ENCODE measurements at regions not wholly inside any gene's neighbourhood (a gene's known extent, or its start where the extent isn't known, plus 50 kb on each side); places are given as distances from the start of the nearest gene placed in this dataset.

DNA sequence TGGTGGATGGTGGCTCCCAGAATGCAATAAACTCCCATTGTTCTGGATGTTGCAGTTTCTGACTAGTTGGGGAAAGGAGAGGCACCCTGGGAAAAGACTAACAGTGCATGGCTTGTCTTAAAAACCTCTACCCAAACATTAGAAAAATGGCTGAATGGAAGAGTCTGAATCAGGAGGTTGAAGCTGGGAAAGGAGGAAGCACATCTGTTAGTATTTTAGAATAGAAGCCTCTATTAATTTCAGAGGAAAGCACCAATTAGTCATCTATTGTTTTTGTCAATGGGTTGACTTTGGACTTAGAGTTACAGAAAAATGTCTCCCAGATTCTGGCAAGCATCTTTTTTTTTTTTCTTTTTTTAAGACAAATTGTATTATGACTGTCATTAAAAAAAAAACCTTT lies 56.1 kb upstream of the ELMO1 start:
- H3K4me3 ChIP-seq (ENCODE audit: insufficient read depth, low read depth, low read length) = no peak overlapping the region
- no peaks in the 10 kb centered on the region for H3K36me3 ChIP-seq (replicated peaks; ENCODE audit: control insufficient read depth, insufficient read depth, low read length)
- no peaks in the 10 kb centered on the region for H3K27me3 ChIP-seq (ENCODE audit: control insufficient read depth, insufficient read depth, low read length)
- no peak for DNase-seq

DNA sequence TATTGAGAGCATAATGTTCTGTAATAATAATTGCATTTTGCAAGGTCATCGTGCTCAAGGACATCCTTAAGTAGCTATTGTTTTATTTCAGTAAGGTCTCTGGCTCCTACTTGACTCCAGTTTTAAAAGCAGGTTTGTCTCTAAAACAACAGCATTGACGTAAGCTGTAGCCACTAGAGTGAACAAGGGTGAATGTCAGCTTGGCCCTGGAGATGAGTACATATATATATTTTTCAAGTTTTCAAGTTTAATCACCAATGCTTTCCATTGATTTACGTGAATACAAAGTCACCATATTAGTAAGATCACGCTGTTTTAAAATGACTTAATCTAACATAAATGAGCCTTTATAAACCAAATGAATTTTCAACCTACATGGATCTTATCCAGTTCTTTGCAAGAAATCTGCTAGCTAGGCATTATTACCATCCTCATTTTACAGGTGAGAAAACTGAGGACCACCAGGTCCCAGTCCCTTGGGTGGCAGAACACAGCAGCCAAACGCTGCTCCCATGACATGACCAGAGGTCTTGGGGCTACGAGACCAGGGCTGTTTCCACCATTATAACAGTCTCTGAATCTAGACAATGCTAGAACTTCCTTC lies 57.2 kb upstream of the ELMO1 start:
- no peak overlapping the region for H3K4me3 ChIP-seq (ENCODE audit: insufficient read depth, low read depth, low read length)
- H3K36me3 ChIP-seq (replicated peaks; ENCODE audit: control insufficient read depth, insufficient read depth, low read length) = no peaks in the 10 kb centered on the region
- DNase-seq = no peak
- no peaks in the 10 kb centered on the region for H3K27me3 ChIP-seq (ENCODE audit: control insufficient read depth, insufficient read depth, low read length)

- no peak for DNase-seq
- Histone ChIP-seq H3K27me3 (ENCODE audit: control insufficient read depth, insufficient read depth, low read length) (no peaks in the 10 kb centered on the region), H3K36me3 (replicated peaks; ENCODE audit: control insufficient read depth, insufficient read depth, low read length) (no peaks in the 10 kb centered on the region; the same call in 1 of the 2 replicates), H3K4me3 (ENCODE audit: insufficient read depth, low read depth, low read length) (no peak overlapping the region)
Measured at GRCh38 chr7:37508118-37508517, 59.5 kb upstream of the ELMO1 start.

DNA sequence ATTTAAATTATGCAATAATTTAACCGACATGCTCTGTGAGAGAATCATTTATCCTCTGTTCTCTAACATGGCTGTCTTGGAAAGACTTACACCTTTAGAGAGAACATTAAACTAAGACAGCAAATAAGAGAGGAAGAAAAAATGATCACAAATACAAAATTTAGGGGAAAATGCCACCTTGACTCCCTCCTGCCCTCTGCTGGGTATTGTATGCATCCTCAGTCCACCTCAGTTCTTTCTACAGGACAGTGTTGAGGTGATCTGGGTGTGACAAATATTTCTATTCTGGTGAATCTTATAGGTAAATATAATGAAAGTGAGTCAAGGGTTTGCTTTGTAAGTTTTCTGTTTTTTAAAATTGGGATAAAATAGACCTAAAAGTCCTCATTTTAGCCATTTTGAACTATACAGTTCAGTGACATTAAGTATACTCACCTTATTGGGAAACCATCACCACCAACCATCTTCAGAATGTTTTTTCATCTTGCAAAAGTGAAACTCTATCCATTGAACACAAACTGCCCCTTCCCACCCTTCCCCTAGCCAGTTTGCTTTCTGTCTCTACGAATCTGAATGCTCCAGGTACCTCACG lies 61.5 kb upstream of the ELMO1 start:
- no peak overlapping the region for H3K4me3 ChIP-seq (ENCODE audit: insufficient read depth, low read depth, low read length)
- no peaks in the 10 kb centered on the region; the same call in none of the 2 replicates for H3K36me3 ChIP-seq (replicated peaks; ENCODE audit: control insufficient read depth, insufficient read depth, low read length)
- DNase-seq = peak; percentile 19
- no peaks in the 10 kb centered on the region for H3K27me3 ChIP-seq (ENCODE audit: control insufficient read depth, insufficient read depth, low read length)

GRCh38 chr7:37511915-37512314 lies 63.3 kb upstream of the ELMO1 start:
- no peaks in the 10 kb centered on the region; the same call in none of the 2 replicates for H3K36me3 ChIP-seq (replicated peaks; ENCODE audit: control insufficient read depth, insufficient read depth, low read length)
- DNase-seq = no peak
- no peaks in the 10 kb centered on the region for H3K27me3 ChIP-seq (ENCODE audit: control insufficient read depth, insufficient read depth, low read length)
- no peak overlapping the region for H3K4me3 ChIP-seq (ENCODE audit: insufficient read depth, low read depth, low read length)

- no peak overlapping the region for H3K4me3 ChIP-seq (ENCODE audit: insufficient read depth, low read depth, low read length)
- H3K36me3 ChIP-seq (replicated peaks; ENCODE audit: control insufficient read depth, insufficient read depth, low read length) = no peaks in the 10 kb centered on the region; the same call in none of the 2 replicates
- DNase-seq = no peak
Measured at GRCh38 chr7:37514497-37514896, 65.8 kb upstream of the ELMO1 start.

DNA sequence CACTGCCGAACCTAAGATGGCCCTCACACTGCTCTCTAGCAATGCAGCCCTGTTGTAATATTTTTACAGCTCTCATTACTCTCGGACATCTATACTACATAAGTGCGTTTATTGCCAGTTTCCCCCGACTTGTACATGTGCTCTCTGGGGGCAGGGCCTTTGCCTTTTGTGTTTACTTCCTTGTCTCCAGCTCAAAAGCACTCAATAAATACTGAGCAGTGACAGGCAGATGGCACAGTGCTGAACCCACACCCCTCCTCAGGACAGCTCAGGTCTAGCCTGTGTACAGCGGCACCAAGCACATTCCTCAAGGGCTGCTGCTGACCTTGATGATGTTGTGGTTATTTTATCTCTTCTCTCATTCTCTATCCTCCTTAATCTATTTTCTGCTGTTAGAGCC lies 68.0 kb upstream of the ELMO1 start:
- no peak for DNase-seq
- no peak overlapping the region for H3K4me3 ChIP-seq (ENCODE audit: insufficient read depth, low read depth, low read length)
- peaks cover 1% of the 10 kb centered on the region for H3K36me3 ChIP-seq (replicated peaks; ENCODE audit: control insufficient read depth, insufficient read depth, low read length)
- H3K27me3 ChIP-seq (ENCODE audit: control insufficient read depth, insufficient read depth, low read length) = no peaks in the 10 kb centered on the region

More at GRCh38 chr7:37514497-37514896, 65.8 kb upstream of the ELMO1 start:
- H3K27me3 ChIP-seq (ENCODE audit: control insufficient read depth, insufficient read depth, low read length) = no peaks in the 10 kb centered on the region

- Histone ChIP-seq H3K4me3 (ENCODE audit: insufficient read depth, low read depth, low read length) (no peak overlapping the region), H3K27me3 (ENCODE audit: control insufficient read depth, insufficient read depth, low read length) (no peaks in the 10 kb centered on the region), H3K36me3 (replicated peaks; ENCODE audit: control insufficient read depth, insufficient read depth, low read length) (peaks cover 1% of the 10 kb centered on the region)
- DNase-seq = no peak
Measured at GRCh38 chr7:37518266-37518665, 69.6 kb upstream of the ELMO1 start.

DNA sequence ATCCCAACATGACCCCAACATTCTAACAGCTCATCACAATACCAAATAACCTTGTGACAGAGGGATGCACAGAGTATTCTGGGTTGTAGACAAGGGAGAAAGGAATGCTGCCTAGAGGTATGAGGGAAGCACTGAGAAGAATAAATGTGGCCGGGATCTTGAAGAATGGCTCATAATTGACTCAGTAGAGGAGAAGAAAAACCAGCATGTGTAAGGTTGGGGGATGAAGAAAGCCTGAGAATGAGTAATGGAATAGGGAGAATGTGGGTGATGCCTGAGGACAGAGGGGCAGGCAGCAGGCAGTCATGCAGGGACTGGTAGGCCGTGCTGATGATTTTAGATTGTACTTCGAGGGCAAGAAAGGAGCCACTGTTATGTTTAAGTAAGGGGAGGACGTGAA lies 75.4 kb upstream of the ELMO1 start:
- Histone ChIP-seq H3K4me3 (ENCODE audit: insufficient read depth, low read depth, low read length) (no peak overlapping the region), H3K27me3 (ENCODE audit: control insufficient read depth, insufficient read depth, low read length) (no peaks in the 10 kb centered on the region), H3K36me3 (replicated peaks; ENCODE audit: control insufficient read depth, insufficient read depth, low read length) (peaks cover 1% of the 10 kb centered on the region)
- no peak for DNase-seq

- no peak overlapping the region for H3K4me3 ChIP-seq (ENCODE audit: insufficient read depth, low read depth, low read length)
- no peak for DNase-seq
- H3K36me3 ChIP-seq (replicated peaks; ENCODE audit: control insufficient read depth, insufficient read depth, low read length) = no peaks in the 10 kb centered on the region; the same call in none of the 2 replicates
- H3K27me3 ChIP-seq (ENCODE audit: control insufficient read depth, insufficient read depth, low read length) = no peaks in the 10 kb centered on the region
Measured at GRCh38 chr7:37524797-37525196, 76.1 kb upstream of the ELMO1 start.

DNA sequence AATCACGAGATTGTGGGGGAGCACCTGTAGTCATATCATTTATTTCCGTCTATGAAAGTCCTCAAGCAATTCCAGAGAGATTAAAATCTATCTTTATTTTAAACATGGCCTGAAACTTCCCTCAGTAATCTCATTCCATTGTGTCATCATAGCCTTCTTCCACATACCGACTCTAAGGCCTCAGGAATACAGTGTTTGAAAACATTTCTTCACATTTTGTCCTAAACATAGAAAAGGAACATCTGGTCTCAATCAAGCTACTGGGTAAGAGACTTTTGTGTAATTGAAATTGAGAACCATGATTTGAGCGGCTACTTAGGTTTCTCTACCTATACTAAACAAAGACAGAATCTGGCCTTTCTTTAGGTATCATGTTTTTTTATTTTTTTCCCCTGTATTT lies 78.0 kb upstream of the ELMO1 start:
- Histone ChIP-seq H3K36me3 (replicated peaks; ENCODE audit: control insufficient read depth, insufficient read depth, low read length) (peaks cover 1% of the 10 kb centered on the region), H3K27me3 (ENCODE audit: control insufficient read depth, insufficient read depth, low read length) (no peaks in the 10 kb centered on the region), H3K4me3 (ENCODE audit: insufficient read depth, low read depth, low read length) (no peak overlapping the region)
- DNase-seq = no peak

DNA sequence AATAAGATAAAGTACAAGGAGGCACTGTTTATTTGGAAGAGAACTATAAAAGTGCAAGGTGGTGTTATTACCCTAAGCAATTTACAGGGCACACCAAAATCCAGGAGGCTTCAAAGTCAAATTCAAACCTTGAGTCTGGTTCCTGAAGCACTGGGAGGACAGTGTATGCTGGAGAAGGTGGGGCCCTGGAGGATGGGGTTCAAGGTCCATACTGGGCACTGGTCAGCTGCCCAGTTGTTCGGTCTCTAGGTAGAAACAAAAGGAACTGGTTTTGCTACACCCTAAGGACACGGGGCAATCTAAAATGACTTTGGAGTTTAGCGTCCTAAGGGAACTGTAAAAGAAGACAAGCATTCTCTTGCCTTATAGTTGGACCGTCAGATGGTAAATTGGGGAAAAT lies 78.4 kb upstream of the ELMO1 start:
- DNase-seq = no peak
- Histone ChIP-seq H3K27me3 (ENCODE audit: control insufficient read depth, insufficient read depth, low read length) (no peaks in the 10 kb centered on the region), H3K36me3 (replicated peaks; ENCODE audit: control insufficient read depth, insufficient read depth, low read length) (peaks cover 1% of the 10 kb centered on the region), H3K4me3 (ENCODE audit: insufficient read depth, low read depth, low read length) (no peak overlapping the region)

GRCh38 chr7:37531225-37531624 lies 82.6 kb upstream of the ELMO1 start:
- Histone ChIP-seq H3K27me3 (ENCODE audit: control insufficient read depth, insufficient read depth, low read length) (no peaks in the 10 kb centered on the region), H3K36me3 (replicated peaks; ENCODE audit: control insufficient read depth, insufficient read depth, low read length) (peaks cover 1% of the 10 kb centered on the region; the same call in 1 of the 2 replicates), H3K4me3 (ENCODE audit: insufficient read depth, low read depth, low read length) (no peak overlapping the region)
- DNase-seq = no peak

- Histone ChIP-seq H3K36me3 (replicated peaks; ENCODE audit: control insufficient read depth, insufficient read depth, low read length) (peaks cover 3% of the 10 kb centered on the region), H3K27me3 (ENCODE audit: control insufficient read depth, insufficient read depth, low read length) (no peaks in the 10 kb centered on the region), H3K4me3 (ENCODE audit: insufficient read depth, low read depth, low read length) (no peak overlapping the region)
- no peak for DNase-seq
Measured at GRCh38 chr7:37532636-37533035, 84.0 kb upstream of the ELMO1 start.

- H3K4me3 ChIP-seq (ENCODE audit: insufficient read depth, low read depth, low read length) = no peak overlapping the region
- H3K27me3 ChIP-seq (ENCODE audit: control insufficient read depth, insufficient read depth, low read length) = no peaks in the 10 kb centered on the region
- no peak for DNase-seq
- H3K36me3 ChIP-seq (replicated peaks; ENCODE audit: control insufficient read depth, insufficient read depth, low read length) = peaks cover 3% of the 10 kb centered on the region
Measured at GRCh38 chr7:37534893-37535610, 86.4 kb upstream of the ELMO1 start.

Data from H7 (cell line).